H1 (cell line): ENCODE measurements at regions not wholly inside any gene's neighbourhood (a gene's known extent, or its start where the extent isn't known, plus 50 kb on each side); places are given as distances from the start of the nearest gene placed in this dataset.

Experiments
- CEBPB ChIP-seq: IDR thresholded peaks from 2 replicates; pipeline ENCODE4 v1.6.1; 2012; ENCODE audit warnings: low read depth, low read length
- CHD1 ChIP-seq: IDR thresholded peaks from 2 replicates; pipeline ENCODE4 v1.6.1; 2012; ENCODE audit warnings: low read depth, low read length, improper control_type of control experiment
- CHD2 ChIP-seq: IDR thresholded peaks from 2 replicates; pipeline ENCODE4 v1.6.1; 2012; ENCODE audit warnings: low read length, improper control_type of control experiment
- E2F6 ChIP-seq: IDR thresholded peaks from 2 replicates; pipeline ENCODE4 v1.6.1; 2012; ENCODE audit warnings: inconsistent platforms
- HDAC6 ChIP-seq: IDR thresholded peaks from one replicate; pipeline ENCODE4 v1.7.1; 2012; ENCODE audit warnings: low read depth, mild to moderate bottlenecking, inconsistent platforms, low read length, moderate library complexity
- KDM4A ChIP-seq: IDR thresholded peaks from one replicate; pipeline ENCODE4 v1.7.1; 2012; ENCODE audit warnings: low read depth, mild to moderate bottlenecking, moderate library complexity, low read length, inconsistent platforms; ENCODE audit not compliant: severe bottlenecking
- MAFK ChIP-seq: IDR thresholded peaks from 2 replicates; pipeline ENCODE4 v1.6.1; 2012; ENCODE audit warnings: low read depth, mild to moderate bottlenecking, improper control_type of control experiment, low read length
- NRF1 ChIP-seq: IDR thresholded peaks from 2 replicates; pipeline ENCODE4 v1.6.1; 2011; ENCODE audit warnings: mild to moderate bottlenecking, low read depth, low read length, improper control_type of control experiment
- RBBP5 ChIP-seq: IDR thresholded peaks from 2 replicates; pipeline ENCODE4 v1.7.1; 2012; ENCODE audit warnings: low read depth, mild to moderate bottlenecking, inconsistent platforms, low read length, moderate library complexity, borderline replicate concordance
- SP2 ChIP-seq: IDR thresholded peaks from 2 replicates; pipeline ENCODE4 v1.6.1; 2012; ENCODE audit warnings: mild to moderate bottlenecking, low read length, inconsistent platforms
- TAF1 ChIP-seq: IDR thresholded peaks from 2 replicates; pipeline ENCODE4 v1.6.1; 2011; ENCODE audit warnings: mild to moderate bottlenecking, low read depth, low read length
- TEAD4 ChIP-seq: IDR thresholded peaks from 2 replicates; pipeline ENCODE4 v1.6.1; 2012; ENCODE audit warnings: low read depth, low read length, inconsistent platforms, mixed read lengths
- YY1 ChIP-seq: IDR thresholded peaks from 2 replicates; pipeline ENCODE4 v1.6.1; 2011; ENCODE audit warnings: low read depth, mild to moderate bottlenecking, low read length

GRCh38 chrX:39769748-39770147 lies 328.0 kb downstream of the BCOR start (continued):
- TF ChIP-seq CHD2 (no peak), NRF1 (no peak), TAF1 (no peak), CHD1 (no peak), SP2 (no peak), YY1 (no peak), KDM4A (no peak), CEBPB (no peak), RBBP5 (no peak), MAFK (no peak), E2F6 (no peak), TEAD4 (no peak), HDAC6 (no peak)
